UCSD-AML1 (cell line): ENCODE measurements at regions not wholly inside any gene's neighbourhood (a gene's known extent, or its start where the extent isn't known, plus 50 kb on each side); places are given as distances from the start of the nearest gene placed in this dataset.

Experiments
- DNase-seq: peaks from one replicate; lab custom pipeline; 2025; ENCODE audit not compliant: unreplicated experiment; lab: John Stamatoyannopoulos, UW

GRCh38 chr6:87938287-87938686 lies 109.4 kb upstream of the SPACA1 start:
- no peak for DNase-seq

- DNase-seq = no peak
Observed at GRCh38 chr6:87936065-87936464, 111.6 kb upstream of the SPACA1 start.

- no peak for DNase-seq
Observed at GRCh38 chr6:87935196-87935595, 112.4 kb upstream of the SPACA1 start.

- no peak for DNase-seq
Observed at GRCh38 chr6:87932361-87932760, 115.3 kb upstream of the SPACA1 start.

- peak; percentile 68 for DNase-seq
Observed at GRCh38 chr6:87929843-87930288, 117.8 kb upstream of the SPACA1 start.

- DNase-seq = no peak
Observed at GRCh38 chr6:87926687-87927086, 121.0 kb upstream of the SPACA1 start.

GRCh38 chr6:87926072-87926471 lies 121.6 kb upstream of the SPACA1 start:
- no peak for DNase-seq

GRCh38 chr6:87925373-87926060 lies 122.1 kb upstream of the SPACA1 start:
- DNase-seq = no peak

GRCh38 chr6:87923389-87924050 lies 124.1 kb upstream of the SPACA1 start:
- DNase-seq = no peak

- DNase-seq = no peak
Observed at GRCh38 chr6:87922947-87923330, 124.7 kb upstream of the SPACA1 start.

GRCh38 chr6:87922196-87922946 lies 125.3 kb upstream of the SPACA1 start:
- DNase-seq = no peak

GRCh38 chr6:87921034-87921433 lies 126.6 kb upstream of the SPACA1 start:
- DNase-seq = no peak

GRCh38 chr6:87920245-87920644 lies 127.4 kb upstream of the SPACA1 start:
- DNase-seq = no peak

- DNase-seq = no peak
Observed at GRCh38 chr6:87919416-87919815, 128.2 kb upstream of the SPACA1 start.

GRCh38 chr6:87919001-87919400 lies 128.6 kb upstream of the SPACA1 start:
- DNase-seq = no peak

- no peak for DNase-seq
Observed at GRCh38 chr6:87918461-87918941, 129.1 kb upstream of the SPACA1 start.

GRCh38 chr6:87917886-87918285 lies 129.8 kb upstream of the SPACA1 start:
- no peak for DNase-seq

GRCh38 chr6:87916446-87916845 lies 131.2 kb upstream of the SPACA1 start:
- DNase-seq = no peak

GRCh38 chr6:87914637-87915395 lies 132.8 kb upstream of the SPACA1 start:
- DNase-seq = no peak

- DNase-seq = no peak
Observed at GRCh38 chr6:87913974-87914373, 133.7 kb upstream of the SPACA1 start.

- no peak for DNase-seq
Observed at GRCh38 chr6:87912102-87912501, 135.5 kb upstream of the SPACA1 start.
